ENCODE measurements at regions not wholly inside any gene's neighbourhood (a gene's known extent, or its start where the extent isn't known, plus 50 kb on each side); places are given as distances from the start of the nearest gene placed in this dataset.

DNA sequence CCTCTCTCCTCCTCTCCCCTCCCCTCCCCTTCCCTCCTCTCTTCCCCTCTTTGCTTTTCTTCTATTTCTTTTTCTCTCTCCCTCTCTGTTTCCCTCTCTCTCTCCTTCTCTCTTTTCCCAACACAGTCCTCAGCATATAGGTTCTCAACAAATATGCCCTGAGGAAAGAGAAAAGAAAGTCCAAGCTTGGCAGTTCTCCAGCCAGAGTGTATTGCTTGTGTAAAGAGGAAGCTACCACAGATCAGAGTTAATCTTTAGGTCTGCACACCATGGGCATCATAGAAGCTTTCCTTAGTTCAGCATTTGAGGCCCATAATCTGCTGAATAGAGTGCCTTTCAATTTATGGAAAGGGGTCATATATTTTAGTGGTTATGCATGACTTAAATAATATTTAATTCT lies 382.8 kb upstream of the WWC1 start:
- Histone ChIP-seq H3K36me3 (ENCODE audit: insufficient read depth, low read length) (no peaks in the 10 kb centered on the region), H3K27ac (ENCODE audit: low read length) (no peak overlapping the region), H3K4me3 (ENCODE audit: low read length) (no peak overlapping the region), H2AFZ (ENCODE audit: low read depth, low read length) (no peak overlapping the region), H3K9me3 (ENCODE audit: low read length) (no peaks in the 10 kb centered on the region), H3K4me2 (ENCODE audit: low read length) (no peak overlapping the region), H3F3A (ENCODE audit: insufficient read depth, low read length, poor library complexity, severe bottlenecking) (no peaks in the 10 kb centered on the region), H3K27me3 (ENCODE audit: insufficient read depth, low read depth, low read length) (no peaks in the 10 kb centered on the region), H3K9me2 (ENCODE audit: insufficient read depth, low read length) (no peaks in the 10 kb centered on the region), H3K9ac (ENCODE audit: low read length) (no peak overlapping the region), H3K79me2 (replicated peaks; ENCODE audit: insufficient read depth, low read length) (no peaks in the 10 kb centered on the region), H4K20me1 (ENCODE audit: insufficient read depth) (no peaks in the 10 kb centered on the region)
- TF ChIP-seq TAF1 (IDR thresholded peaks at IDR 0.05; ENCODE audit: low read depth) (no peak), EP300 (conservative IDR thresholded peaks at IDR 0.05; ENCODE audit: poor library complexity, severe bottlenecking) (no peak), POLR2AphosphoS5 (IDR thresholded peaks at IDR 0.05) (no peak), EZH2 (IDR thresholded peaks at IDR 0.05; ENCODE audit: borderline replicate concordance, insufficient read depth, low read length, poor library complexity, severe bottlenecking) (no peak), SMC3 (conservative IDR thresholded peaks at IDR 0.05; ENCODE audit: poor library complexity) (no peak), MXI1 (conservative IDR thresholded peaks at IDR 0.05; ENCODE audit: poor library complexity, severe bottlenecking) (no peak), RAD21 (conservative IDR thresholded peaks at IDR 0.05) (no peak)
- TF ChIP-seq, protein P1, sequence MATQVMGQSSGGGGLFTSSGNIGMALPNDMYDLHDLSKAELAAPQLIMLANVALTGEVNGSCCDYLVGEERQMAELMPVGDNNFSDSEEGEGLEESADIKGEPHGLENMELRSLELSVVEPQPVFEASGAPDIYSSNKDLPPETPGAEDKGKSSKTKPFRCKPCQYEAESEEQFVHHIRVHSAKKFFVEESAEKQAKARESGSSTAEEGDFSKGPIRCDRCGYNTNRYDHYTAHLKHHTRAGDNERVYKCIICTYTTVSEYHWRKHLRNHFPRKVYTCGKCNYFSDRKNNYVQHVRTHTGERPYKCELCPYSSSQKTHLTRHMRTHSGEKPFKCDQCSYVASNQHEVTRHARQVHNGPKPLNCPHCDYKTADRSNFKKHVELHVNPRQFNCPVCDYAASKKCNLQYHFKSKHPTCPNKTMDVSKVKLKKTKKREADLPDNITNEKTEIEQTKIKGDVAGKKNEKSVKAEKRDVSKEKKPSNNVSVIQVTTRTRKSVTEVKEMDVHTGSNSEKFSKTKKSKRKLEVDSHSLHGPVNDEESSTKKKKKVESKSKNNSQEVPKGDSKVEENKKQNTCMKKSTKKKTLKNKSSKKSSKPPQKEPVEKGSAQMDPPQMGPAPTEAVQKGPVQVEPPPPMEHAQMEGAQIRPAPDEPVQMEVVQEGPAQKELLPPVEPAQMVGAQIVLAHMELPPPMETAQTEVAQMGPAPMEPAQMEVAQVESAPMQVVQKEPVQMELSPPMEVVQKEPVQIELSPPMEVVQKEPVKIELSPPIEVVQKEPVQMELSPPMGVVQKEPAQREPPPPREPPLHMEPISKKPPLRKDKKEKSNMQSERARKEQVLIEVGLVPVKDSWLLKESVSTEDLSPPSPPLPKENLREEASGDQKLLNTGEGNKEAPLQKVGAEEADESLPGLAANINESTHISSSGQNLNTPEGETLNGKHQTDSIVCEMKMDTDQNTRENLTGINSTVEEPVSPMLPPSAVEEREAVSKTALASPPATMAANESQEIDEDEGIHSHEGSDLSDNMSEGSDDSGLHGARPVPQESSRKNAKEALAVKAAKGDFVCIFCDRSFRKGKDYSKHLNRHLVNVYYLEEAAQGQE (IDR thresholded peaks at IDR 0.05; ENCODE audit: borderline replicate concordance): no peak
- TF ChIP-seq, protein P2, sequence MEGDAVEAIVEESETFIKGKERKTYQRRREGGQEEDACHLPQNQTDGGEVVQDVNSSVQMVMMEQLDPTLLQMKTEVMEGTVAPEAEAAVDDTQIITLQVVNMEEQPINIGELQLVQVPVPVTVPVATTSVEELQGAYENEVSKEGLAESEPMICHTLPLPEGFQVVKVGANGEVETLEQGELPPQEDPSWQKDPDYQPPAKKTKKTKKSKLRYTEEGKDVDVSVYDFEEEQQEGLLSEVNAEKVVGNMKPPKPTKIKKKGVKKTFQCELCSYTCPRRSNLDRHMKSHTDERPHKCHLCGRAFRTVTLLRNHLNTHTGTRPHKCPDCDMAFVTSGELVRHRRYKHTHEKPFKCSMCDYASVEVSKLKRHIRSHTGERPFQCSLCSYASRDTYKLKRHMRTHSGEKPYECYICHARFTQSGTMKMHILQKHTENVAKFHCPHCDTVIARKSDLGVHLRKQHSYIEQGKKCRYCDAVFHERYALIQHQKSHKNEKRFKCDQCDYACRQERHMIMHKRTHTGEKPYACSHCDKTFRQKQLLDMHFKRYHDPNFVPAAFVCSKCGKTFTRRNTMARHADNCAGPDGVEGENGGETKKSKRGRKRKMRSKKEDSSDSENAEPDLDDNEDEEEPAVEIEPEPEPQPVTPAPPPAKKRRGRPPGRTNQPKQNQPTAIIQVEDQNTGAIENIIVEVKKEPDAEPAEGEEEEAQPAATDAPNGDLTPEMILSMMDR (IDR thresholded peaks at IDR 0.05; ENCODE audit: poor library complexity, severe bottlenecking): no peak

DNA sequence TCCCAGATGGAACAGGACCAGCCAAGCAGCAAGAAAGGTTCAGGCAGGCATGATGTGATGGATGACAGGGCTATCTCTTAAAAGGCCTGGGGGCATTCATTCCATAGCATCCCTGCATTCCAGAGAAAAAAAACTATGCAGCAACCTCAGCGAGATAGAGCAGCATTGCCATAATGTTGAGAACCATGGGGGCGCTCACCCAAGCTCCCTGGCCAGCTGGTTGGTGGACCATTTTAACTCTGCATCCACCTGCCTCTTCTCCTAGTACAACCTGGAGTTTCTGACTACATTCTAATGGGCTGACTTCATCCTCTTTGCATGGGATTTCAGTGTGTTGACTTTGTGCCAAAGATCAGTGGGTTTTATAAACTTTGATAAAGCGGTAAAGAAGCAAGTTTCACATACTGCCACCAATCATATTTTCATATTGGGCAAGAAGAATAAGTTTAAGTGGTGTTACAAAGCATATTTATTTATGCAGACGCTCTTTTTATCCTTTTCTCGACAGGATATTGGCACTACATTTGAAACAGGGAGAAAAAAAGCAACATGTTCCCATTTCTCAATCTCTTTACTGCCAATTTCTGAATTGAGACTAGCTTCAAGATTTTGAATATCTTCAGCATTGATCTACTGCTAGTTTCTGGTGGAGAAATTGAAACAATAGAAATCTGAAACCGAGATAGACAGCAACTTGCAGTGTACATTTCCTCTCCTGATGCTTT lies 378.3 kb upstream of the WWC1 start:
- no peaks in the 10 kb centered on the region for H3K79me2 ChIP-seq (replicated peaks; ENCODE audit: insufficient read depth, low read length)
- TF ChIP-seq TAF1 (IDR thresholded peaks at IDR 0.05; ENCODE audit: low read depth): no peak
- TF ChIP-seq MXI1 (conservative IDR thresholded peaks at IDR 0.05; ENCODE audit: poor library complexity, severe bottlenecking): no peak
- no peak for TF ChIP-seq EP300 (conservative IDR thresholded peaks at IDR 0.05; ENCODE audit: poor library complexity, severe bottlenecking)
- no peak for TF ChIP-seq SMC3 (conservative IDR thresholded peaks at IDR 0.05; ENCODE audit: poor library complexity)
- no peak for TF ChIP-seq RAD21 (conservative IDR thresholded peaks at IDR 0.05)
- H4K20me1 ChIP-seq (ENCODE audit: insufficient read depth): no peaks in the 10 kb centered on the region
- H3K9me2 ChIP-seq (ENCODE audit: insufficient read depth, low read length): no peaks in the 10 kb centered on the region
- no peak overlapping the region for H3K27ac ChIP-seq (ENCODE audit: low read length)
- no peak overlapping the region for H2AFZ ChIP-seq (ENCODE audit: low read depth, low read length)
- H3K9ac ChIP-seq (ENCODE audit: low read length): no peak overlapping the region
- H3K4me3 ChIP-seq (ENCODE audit: low read length): no peak overlapping the region
- no peaks in the 10 kb centered on the region for H3K27me3 ChIP-seq (ENCODE audit: insufficient read depth, low read depth, low read length)
- H3K36me3 ChIP-seq (ENCODE audit: insufficient read depth, low read length): no peaks in the 10 kb centered on the region
- H3F3A ChIP-seq (ENCODE audit: insufficient read depth, low read length, poor library complexity, severe bottlenecking): no peaks in the 10 kb centered on the region
- H3K4me2 ChIP-seq (ENCODE audit: low read length): no peak overlapping the region
- no peaks in the 10 kb centered on the region for H3K9me3 ChIP-seq (ENCODE audit: low read length)
